ENCODE measurements at regions not wholly inside any gene's neighbourhood (a gene's known extent, or its start where the extent isn't known, plus 50 kb on each side); places are given as distances from the start of the nearest gene placed in this dataset.

- H3K4me3 ChIP-seq (ENCODE audit: insufficient read depth, low read depth, low read length): no peak overlapping the region
- H3K9me1 ChIP-seq (ENCODE audit: insufficient read depth, low read length): peaks cover 7% of the 10 kb centered on the region; the same call in 1 of the 2 replicates
- peak overlapping the region; percentile 96 for H2BK15ac ChIP-seq (ENCODE audit: low read depth, low read length)
- in situ Hi-C loops (cut with MboI; ENCODE audit: low sequenced_read_pairs) (no loop called here), dilution Hi-C loops (cut with HindIII; ENCODE audit: low sequenced_read_pairs, unreplicated experiment) (no loop called here), intact Hi-C loops (cut with micrococcal nuclease) (no loop called here)
- H3K9me3 ChIP-seq (ENCODE audit: control insufficient read depth, insufficient read depth, low read length): no peaks in the 10 kb centered on the region
- peak overlapping the region; percentile 98 for H3K23ac ChIP-seq (ENCODE audit: low read depth, low read length)
- peak overlapping the region; percentile 84 for H2AK9ac ChIP-seq (replicated peaks; ENCODE audit: low read depth, low read length, poor library complexity)
- ChIA-PET POLR2A (ENCODE audit: unreplicated experiment) (no interaction called here), CTCF (interaction anchor here (0.9 kb wide), 1 partner anchor 55 kb away, joined by 3 read pairs; no protein-coding TSS in a partner anchor)
- DNase-seq (no peak), ATAC-seq (ENCODE audit: low read depth) (peak; percentile 15; the same call in 1 of the 2 replicates)
- peaks cover 10% of the 10 kb centered on the region for H3K4me1 ChIP-seq (ENCODE audit: control insufficient read depth, insufficient read depth, low read length)
- peak overlapping the region; percentile 57 for H3K9ac ChIP-seq (ENCODE audit: low read depth, low read length)
- peak overlapping the region; percentile 92 for H3K56ac ChIP-seq (ENCODE audit: extremely low read depth, insufficient read depth, low read length)
- H3K4ac ChIP-seq (ENCODE audit: low read depth, low read length): peak overlapping the region; percentile 98
- WGBS, 2 experiments (ENCODE audit: extremely low coverage in 2 of 2, insufficient read length in 1 of 2): 70% methylated on average over 2 of the region's 5 CpGs; no CpG with 5 or more reads in 1 of the 2 experiments
- H3K36me3 ChIP-seq (ENCODE audit: control insufficient read depth, insufficient read depth, low read length): no peaks in the 10 kb centered on the region
- peak overlapping the region; percentile 98 for H3K18ac ChIP-seq (ENCODE audit: low read depth, low read length)
- H2BK120ac ChIP-seq (ENCODE audit: low read depth, low read length): peak overlapping the region; percentile 99
- H4K8ac ChIP-seq (ENCODE audit: low read depth in 2 of 2, low read length in 2 of 2): peak overlapping the region; percentile 87 to 94
- BruUV-seq (replicated peaks): no TSS peak
- H4K91ac ChIP-seq (ENCODE audit: insufficient read depth, low read depth, low read length): peak overlapping the region; percentile 99
- peak overlapping the region; percentile 99 for H2BK20ac ChIP-seq (ENCODE audit: low read depth, low read length)
- TF ChIP-seq RAD21 (IDR thresholded peaks at IDR 0.05; ENCODE audit: low read length): no peak
- no peak for TF ChIP-seq CEBPB (IDR thresholded peaks at IDR 0.05; ENCODE audit: low read depth, low read length)
- no peak for TF ChIP-seq MAZ (IDR thresholded peaks at IDR 0.05; ENCODE audit: borderline replicate concordance, low read depth, low read length)
- no peak for TF ChIP-seq BHLHE40 (IDR thresholded peaks at IDR 0.05; ENCODE audit: low read depth, low read length)
- TF ChIP-seq MXI1 (IDR thresholded peaks at IDR 0.05; ENCODE audit: borderline replicate concordance, low read depth, low read length): no peak
- TF ChIP-seq POLR2A (IDR thresholded peaks at IDR 0.05; ENCODE audit: low read depth, low read length): no peak
- no peak for TF ChIP-seq SMC3 (IDR thresholded peaks at IDR 0.05; ENCODE audit: low read depth, low read length)
- TF ChIP-seq FOS (IDR thresholded peaks at IDR 0.05; ENCODE audit: low read depth, low read length): no peak
- H3K27ac ChIP-seq (ENCODE audit: insufficient read depth, low read length): peak overlapping the region; percentile 88
- no peaks in the 10 kb centered on the region; the same call in 1 of the 2 replicates for H3K27me3 ChIP-seq (ENCODE audit: control insufficient read depth, insufficient read depth, low read length)
- peak overlapping the region; percentile 91 for H4K5ac ChIP-seq (ENCODE audit: low read depth, low read length)
- H2AFZ ChIP-seq (replicated peaks; ENCODE audit: low read length, poor library complexity): peak overlapping the region; percentile 81
- H2BK5ac ChIP-seq (ENCODE audit: low read depth, low read length, poor library complexity, severe bottlenecking): peak overlapping the region; percentile 98
- H3K14ac ChIP-seq (replicated peaks; ENCODE audit: low read depth, low read length): peak overlapping the region; percentile 95
- no peaks in the 10 kb centered on the region for H4K20me1 ChIP-seq (ENCODE audit: insufficient read depth, low read length)
- peak overlapping the region; percentile 91 for H2AK5ac ChIP-seq (ENCODE audit: low read depth, low read length)
- H3K4me2 ChIP-seq (ENCODE audit: low read depth, low read length): peak overlapping the region; percentile 73
- no peaks in the 10 kb centered on the region for H3K79me1 ChIP-seq (ENCODE audit: low read depth in 1 of 2, low read length in 2 of 2)
These were observed 211.1 kb upstream of the FOXA2 start for GRCh38 chr20:22795433-22795832.
